ENCODE measurements at regions not wholly inside any gene's neighbourhood (a gene's known extent, or its start where the extent isn't known, plus 50 kb on each side); places are given as distances from the start of the nearest gene placed in this dataset.

DNA sequence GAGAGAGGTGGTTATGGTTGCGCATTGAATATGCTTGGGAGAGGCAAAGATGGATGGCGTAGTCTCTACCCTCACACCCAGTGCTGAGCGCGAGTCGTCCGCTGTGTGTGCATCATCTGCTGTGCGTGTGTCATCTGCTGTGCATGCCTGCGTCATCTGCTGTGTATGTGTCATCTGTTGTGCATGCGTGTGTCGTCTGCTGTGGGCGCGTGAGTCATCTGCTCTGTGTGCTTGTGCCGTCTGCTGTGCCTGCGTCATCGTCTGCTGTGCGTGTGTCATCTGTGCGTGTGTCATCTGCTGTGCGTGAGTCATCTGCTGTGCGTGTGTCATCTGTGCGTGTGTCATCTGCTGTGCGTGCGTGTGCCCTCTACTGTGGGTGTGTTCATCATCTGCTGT is 68.0 kb upstream of the IRX4 start:
- Histone ChIP-seq H3K9ac (no peak overlapping the region), H3K4me1 (ENCODE audit: low read depth, poor library complexity, severe bottlenecking) (no peaks in the 10 kb centered on the region), H3K4me2 (no peak overlapping the region), H3K4me3 (IDR thresholded peaks at IDR 0.05; ENCODE audit: insufficient read depth, low read depth, low read length) (no peak overlapping the region), H3K27me3 (ENCODE audit: insufficient read depth, low read depth) (0 out of 2 replicates have a peak, but pooled peaks cover 3% of the 10 kb centered on the region), H3K79me2 (ENCODE audit: insufficient read depth, low read depth) (no peaks in the 10 kb centered on the region), H4K20me1 (ENCODE audit: insufficient read depth) (no peaks in the 10 kb centered on the region), H3K36me3 (ENCODE audit: insufficient read depth) (no peaks in the 10 kb centered on the region), H2AFZ (ENCODE audit: low read depth) (no peak overlapping the region), H3K27ac (no peak overlapping the region)
- TF ChIP-seq, protein P1, sequence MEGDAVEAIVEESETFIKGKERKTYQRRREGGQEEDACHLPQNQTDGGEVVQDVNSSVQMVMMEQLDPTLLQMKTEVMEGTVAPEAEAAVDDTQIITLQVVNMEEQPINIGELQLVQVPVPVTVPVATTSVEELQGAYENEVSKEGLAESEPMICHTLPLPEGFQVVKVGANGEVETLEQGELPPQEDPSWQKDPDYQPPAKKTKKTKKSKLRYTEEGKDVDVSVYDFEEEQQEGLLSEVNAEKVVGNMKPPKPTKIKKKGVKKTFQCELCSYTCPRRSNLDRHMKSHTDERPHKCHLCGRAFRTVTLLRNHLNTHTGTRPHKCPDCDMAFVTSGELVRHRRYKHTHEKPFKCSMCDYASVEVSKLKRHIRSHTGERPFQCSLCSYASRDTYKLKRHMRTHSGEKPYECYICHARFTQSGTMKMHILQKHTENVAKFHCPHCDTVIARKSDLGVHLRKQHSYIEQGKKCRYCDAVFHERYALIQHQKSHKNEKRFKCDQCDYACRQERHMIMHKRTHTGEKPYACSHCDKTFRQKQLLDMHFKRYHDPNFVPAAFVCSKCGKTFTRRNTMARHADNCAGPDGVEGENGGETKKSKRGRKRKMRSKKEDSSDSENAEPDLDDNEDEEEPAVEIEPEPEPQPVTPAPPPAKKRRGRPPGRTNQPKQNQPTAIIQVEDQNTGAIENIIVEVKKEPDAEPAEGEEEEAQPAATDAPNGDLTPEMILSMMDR (conservative IDR thresholded peaks at IDR 0.05; ENCODE audit: low read depth, low read length), result no peak

DNA sequence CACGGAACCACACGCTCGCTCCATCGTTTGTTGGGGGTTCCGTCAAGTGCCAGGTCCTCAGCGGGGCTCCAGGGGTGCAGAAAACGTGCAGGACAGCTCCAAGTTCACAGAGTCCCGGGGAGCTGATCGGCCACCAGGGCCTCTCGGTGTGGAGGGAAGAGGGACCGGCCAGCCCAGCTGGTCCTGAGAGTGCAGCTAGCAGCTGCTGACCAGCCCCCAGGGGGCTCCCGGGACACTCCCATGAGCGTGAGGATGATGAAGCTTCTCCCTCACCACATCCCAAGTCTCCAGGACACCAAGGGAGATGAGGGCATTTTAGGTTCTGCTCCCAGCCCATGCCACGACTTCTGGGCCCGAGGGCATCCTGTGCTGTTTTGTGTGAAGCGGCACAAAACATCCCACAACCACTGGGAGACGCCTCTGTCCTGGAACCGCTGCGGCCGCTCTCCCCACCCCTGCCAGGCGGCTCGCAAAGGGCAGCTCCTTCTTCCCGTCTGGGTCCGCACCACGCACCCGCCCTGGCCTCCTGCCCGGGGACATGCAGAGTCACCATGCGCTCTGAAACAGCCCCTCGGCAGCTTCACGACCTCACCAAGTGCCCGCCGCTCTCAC is 67.5 kb upstream of the IRX4 start:
- no peaks in the 10 kb centered on the region for H3K4me1 ChIP-seq (ENCODE audit: low read depth, poor library complexity, severe bottlenecking)
- no peak overlapping the region for H3K4me3 ChIP-seq (IDR thresholded peaks at IDR 0.05; ENCODE audit: insufficient read depth, low read depth, low read length)
- no peak overlapping the region for H3K9ac ChIP-seq
- H3K36me3 ChIP-seq (ENCODE audit: insufficient read depth), result no peaks in the 10 kb centered on the region
- no peak overlapping the region for H3K27ac ChIP-seq
- H3K4me2 ChIP-seq, result no peak overlapping the region
- no peaks in the 10 kb centered on the region for H3K79me2 ChIP-seq (ENCODE audit: insufficient read depth, low read depth)
- TF ChIP-seq, protein P1 (conservative IDR thresholded peaks at IDR 0.05; ENCODE audit: low read depth, low read length), result no peak
- H2AFZ ChIP-seq (ENCODE audit: low read depth), result no peak overlapping the region
- H3K27me3 ChIP-seq (ENCODE audit: insufficient read depth, low read depth), result 0 out of 2 replicates have a peak, but pooled peaks cover 3% of the 10 kb centered on the region
- no peaks in the 10 kb centered on the region for H4K20me1 ChIP-seq (ENCODE audit: insufficient read depth)

DNA sequence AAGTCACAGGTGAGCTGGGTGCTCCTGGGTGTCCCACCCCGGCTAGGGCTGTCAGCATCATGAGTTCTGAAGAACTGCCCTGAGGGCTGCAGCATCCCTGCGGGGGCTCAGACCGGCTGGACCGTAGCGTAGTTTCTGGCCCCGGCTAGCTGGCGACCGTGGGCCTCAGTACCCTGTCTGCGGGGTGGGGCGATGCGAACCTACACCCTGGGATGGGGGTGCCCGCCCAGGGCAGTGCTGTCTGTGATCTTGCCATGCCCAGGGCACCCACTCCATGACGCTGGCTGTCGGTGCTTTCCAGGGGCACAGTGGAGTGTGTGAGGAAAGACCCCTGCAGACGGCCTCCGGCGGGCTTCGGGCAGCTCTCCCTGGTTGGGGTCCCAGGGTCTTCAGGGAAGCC is 66.5 kb upstream of the IRX4 start:
- no peaks in the 10 kb centered on the region for H3K36me3 ChIP-seq (ENCODE audit: insufficient read depth)
- TF ChIP-seq, protein P1 (conservative IDR thresholded peaks at IDR 0.05; ENCODE audit: low read depth, low read length), result no peak
- H3K4me2 ChIP-seq, result no peak overlapping the region
- no peaks in the 10 kb centered on the region for H3K4me1 ChIP-seq (ENCODE audit: low read depth, poor library complexity, severe bottlenecking)
- no peak overlapping the region for H3K4me3 ChIP-seq (IDR thresholded peaks at IDR 0.05; ENCODE audit: insufficient read depth, low read depth, low read length)
- H3K9ac ChIP-seq, result no peak overlapping the region
- no peaks in the 10 kb centered on the region for H4K20me1 ChIP-seq (ENCODE audit: insufficient read depth)
- H3K27me3 ChIP-seq (ENCODE audit: insufficient read depth, low read depth), result 0 out of 2 replicates have a peak, but pooled peaks cover 3% of the 10 kb centered on the region
- no peak overlapping the region for H2AFZ ChIP-seq (ENCODE audit: low read depth)
- H3K27ac ChIP-seq, result no peak overlapping the region
- no peaks in the 10 kb centered on the region for H3K79me2 ChIP-seq (ENCODE audit: insufficient read depth, low read depth)

DNA sequence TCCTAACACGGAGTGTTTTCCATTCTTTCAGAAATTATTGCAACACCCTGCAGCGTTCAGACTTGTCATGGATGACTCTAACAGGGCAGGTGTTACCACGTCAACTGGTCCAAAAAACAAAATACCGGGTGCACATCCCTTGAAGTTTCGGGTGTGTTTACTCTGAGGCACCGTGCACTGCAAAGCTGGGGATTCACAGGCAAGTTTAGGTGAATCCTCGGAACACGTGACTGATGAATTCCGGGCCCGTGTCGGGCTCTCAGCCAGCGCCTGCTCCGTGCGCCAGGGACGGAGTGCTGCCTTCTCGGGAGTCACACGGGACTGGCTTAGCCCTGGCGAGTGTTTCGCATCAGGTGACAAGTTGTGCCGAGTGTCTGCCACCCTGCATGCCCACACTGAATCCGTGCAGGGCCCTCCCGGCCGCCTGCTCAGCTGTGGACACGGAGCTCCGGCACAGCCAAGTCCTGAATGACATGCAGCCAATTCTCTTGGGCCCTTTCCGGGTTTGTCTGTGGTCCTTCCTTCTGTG is 66.0 kb upstream of the IRX4 start:
- TF ChIP-seq, protein P1 (conservative IDR thresholded peaks at IDR 0.05; ENCODE audit: low read depth, low read length), result no peak
- H3K9ac ChIP-seq, result no peak overlapping the region
- no peak overlapping the region for H3K4me3 ChIP-seq (IDR thresholded peaks at IDR 0.05; ENCODE audit: insufficient read depth, low read depth, low read length)
- H2AFZ ChIP-seq (ENCODE audit: low read depth), result no peak overlapping the region
- H4K20me1 ChIP-seq (ENCODE audit: insufficient read depth), result no peaks in the 10 kb centered on the region
- H3K36me3 ChIP-seq (ENCODE audit: insufficient read depth), result no peaks in the 10 kb centered on the region
- no peaks in the 10 kb centered on the region for H3K4me1 ChIP-seq (ENCODE audit: low read depth, poor library complexity, severe bottlenecking)
- 0 out of 2 replicates have a peak, but pooled peaks cover 3% of the 10 kb centered on the region for H3K27me3 ChIP-seq (ENCODE audit: insufficient read depth, low read depth)
- no peaks in the 10 kb centered on the region for H3K79me2 ChIP-seq (ENCODE audit: insufficient read depth, low read depth)
- no peak overlapping the region for H3K4me2 ChIP-seq
- H3K27ac ChIP-seq, result no peak overlapping the region

Data from KMS-11 (cell line).